Skeletal muscle satellite cell (primary cell): ENCODE measurements at regions not wholly inside any gene's neighbourhood (a gene's known extent, or its start where the extent isn't known, plus 50 kb on each side); places are given as distances from the start of the nearest gene placed in this dataset.

Experiments
- H3K27me3 ChIP-seq: 2 replicates; pipeline ENCODE4 v1.7.0; 2013; ENCODE audit warnings: low read length; ENCODE audit not compliant: control insufficient read depth, insufficient read depth
- H3K36me3 ChIP-seq: 2 replicates; pipeline ENCODE4 v1.7.0; 2013; ENCODE audit warnings: mild to moderate bottlenecking, control low read depth, low read length; ENCODE audit not compliant: insufficient read depth
- H3K4me1 ChIP-seq: 2 replicates; pipeline ENCODE4 v1.7.0; 2013; ENCODE audit warnings: low read length; ENCODE audit not compliant: control insufficient read depth, insufficient read depth
- H3K4me2 ChIP-seq: 2 replicates; pipeline ENCODE4 v1.7.0; 2013; ENCODE audit warnings: mild to moderate bottlenecking, low read length
- H3K4me3 ChIP-seq: 2 replicates; pipeline ENCODE4 v1.7.0; 2013; ENCODE audit warnings: low read length
- H3K9ac ChIP-seq: 2 replicates; pipeline ENCODE4 v1.7.0; 2013; ENCODE audit warnings: mild to moderate bottlenecking, low read depth, low read length, moderate library complexity
- H3K9me3 ChIP-seq: replicated peaks from 2 replicates; pipeline ENCODE4 v1.7.0; 2013; ENCODE audit warnings: mild to moderate bottlenecking, control low read depth, low read length

- H3K36me3 ChIP-seq = no peaks in the 10 kb centered on the region
- H3K4me1 ChIP-seq = peaks cover 5% of the 10 kb centered on the region
- H3K9me3 ChIP-seq = no peaks in the 10 kb centered on the region
- no peak overlapping the region for H3K4me2 ChIP-seq
- no peak overlapping the region for H3K4me3 ChIP-seq
- H3K9ac ChIP-seq = no peak overlapping the region
- peaks cover 20% of the 10 kb centered on the region for H3K27me3 ChIP-seq
These were observed 143.2 kb downstream of the FAM43A start for GRCh38 chr3:194828926-194829325.

- no peaks in the 10 kb centered on the region for H3K36me3 ChIP-seq
- no peaks in the 10 kb centered on the region for H3K9me3 ChIP-seq
- no peak overlapping the region for H3K9ac ChIP-seq
- no peak overlapping the region for H3K4me2 ChIP-seq
- H3K4me3 ChIP-seq = no peak overlapping the region
- H3K27me3 ChIP-seq = peaks cover 19% of the 10 kb centered on the region
- H3K4me1 ChIP-seq = no peaks in the 10 kb centered on the region
These were observed 144.7 kb downstream of the FAM43A start for GRCh38 chr3:194830401-194830800.

- H3K4me1 ChIP-seq = no peaks in the 10 kb centered on the region
- H3K4me2 ChIP-seq = no peak overlapping the region
- H3K27me3 ChIP-seq = peaks cover 14% of the 10 kb centered on the region
- no peak overlapping the region for H3K9ac ChIP-seq
- H3K9me3 ChIP-seq = no peaks in the 10 kb centered on the region
- H3K4me3 ChIP-seq = no peak overlapping the region
- H3K36me3 ChIP-seq = no peaks in the 10 kb centered on the region
These were observed 145.3 kb downstream of the FAM43A start for GRCh38 chr3:194830978-194831377.

GRCh38 chr3:194832346-194833104 lies 146.8 kb downstream of the FAM43A start:
- Histone ChIP-seq H3K4me2 (no peak overlapping the region), H3K9me3 (no peaks in the 10 kb centered on the region), H3K36me3 (no peaks in the 10 kb centered on the region), H3K4me1 (no peaks in the 10 kb centered on the region), H3K4me3 (no peak overlapping the region), H3K9ac (no peak overlapping the region), H3K27me3 (peaks cover 16% of the 10 kb centered on the region)

GRCh38 chr3:194833114-194833910 lies 147.6 kb downstream of the FAM43A start:
- Histone ChIP-seq H3K4me1 (no peaks in the 10 kb centered on the region), H3K4me3 (no peak overlapping the region), H3K36me3 (no peaks in the 10 kb centered on the region), H3K9me3 (no peaks in the 10 kb centered on the region), H3K27me3 (peaks cover 13% of the 10 kb centered on the region), H3K4me2 (no peak overlapping the region), H3K9ac (no peak overlapping the region)

- H3K4me3 ChIP-seq = no peak overlapping the region
- H3K4me1 ChIP-seq = no peaks in the 10 kb centered on the region
- H3K9me3 ChIP-seq = no peaks in the 10 kb centered on the region
- H3K9ac ChIP-seq = no peak overlapping the region
- no peaks in the 10 kb centered on the region for H3K36me3 ChIP-seq
- H3K4me2 ChIP-seq = no peak overlapping the region
- peaks cover 8% of the 10 kb centered on the region for H3K27me3 ChIP-seq
These were observed 151.0 kb downstream of the FAM43A start for GRCh38 chr3:194836661-194837060.

GRCh38 chr3:194837457-194838127 lies 151.9 kb downstream of the FAM43A start:
- no peaks in the 10 kb centered on the region for H3K36me3 ChIP-seq
- H3K27me3 ChIP-seq = peaks cover 8% of the 10 kb centered on the region
- no peak overlapping the region for H3K9ac ChIP-seq
- H3K4me2 ChIP-seq = no peak overlapping the region
- no peaks in the 10 kb centered on the region for H3K4me1 ChIP-seq
- H3K4me3 ChIP-seq = no peak overlapping the region
- no peaks in the 10 kb centered on the region for H3K9me3 ChIP-seq

GRCh38 chr3:194838236-194838635 lies 152.6 kb downstream of the FAM43A start:
- Histone ChIP-seq H3K36me3 (no peaks in the 10 kb centered on the region), H3K9me3 (no peaks in the 10 kb centered on the region), H3K4me2 (no peak overlapping the region)

GRCh38 chr3:194840661-194841514 lies 155.2 kb downstream of the FAM43A start:
- Histone ChIP-seq H3K4me2 (no peak overlapping the region), H3K4me3 (no peak overlapping the region), H3K4me1 (no peaks in the 10 kb centered on the region), H3K9me3 (no peaks in the 10 kb centered on the region), H3K27me3 (peaks cover 4% of the 10 kb centered on the region), H3K36me3 (no peaks in the 10 kb centered on the region), H3K9ac (no peak overlapping the region)

More at GRCh38 chr3:194838236-194838635, 152.6 kb downstream of the FAM43A start:
- H3K4me1 ChIP-seq = no peaks in the 10 kb centered on the region
- H3K27me3 ChIP-seq = peaks cover 4% of the 10 kb centered on the region
- H3K9ac ChIP-seq = no peak overlapping the region
- no peak overlapping the region for H3K4me3 ChIP-seq

- H3K27me3 ChIP-seq = peaks cover 4% of the 10 kb centered on the region
- no peak overlapping the region for H3K4me3 ChIP-seq
- H3K9me3 ChIP-seq = no peaks in the 10 kb centered on the region
- no peaks in the 10 kb centered on the region for H3K36me3 ChIP-seq
- H3K9ac ChIP-seq = no peak overlapping the region
- H3K4me1 ChIP-seq = no peaks in the 10 kb centered on the region
- H3K4me2 ChIP-seq = no peak overlapping the region
These were observed 155.8 kb downstream of the FAM43A start for GRCh38 chr3:194841515-194841841.

GRCh38 chr3:194843556-194843955 lies 157.9 kb downstream of the FAM43A start:
- H3K4me3 ChIP-seq = no peak overlapping the region
- H3K9ac ChIP-seq = no peak overlapping the region
- H3K36me3 ChIP-seq = no peaks in the 10 kb centered on the region
- H3K27me3 ChIP-seq = no peaks in the 10 kb centered on the region
- no peaks in the 10 kb centered on the region for H3K4me1 ChIP-seq
- no peak overlapping the region for H3K4me2 ChIP-seq
- no peaks in the 10 kb centered on the region for H3K9me3 ChIP-seq
